Parathyroid adenoma (tissue), 2 donors: ENCODE measurements at regions not wholly inside any gene's neighbourhood (a gene's known extent, or its start where the extent isn't known, plus 50 kb on each side); places are given as distances from the start of the nearest gene placed in this dataset.
A peak's percentile ranks its signal among the peaks of the same experiment; 100 is the strongest.

Experiments
- H2AFZ ChIP-seq: fragments of 300-600 bp; sonication (generic); one replicate; pipeline ENCODE4 v1.7.0; 2017; ENCODE audit warnings: antibody characterized with exemption, mild to moderate bottlenecking
- H3K27ac ChIP-seq: fragments of 300-600 bp; sonication (generic); one replicate; pipeline ENCODE4 v1.7.0; 2017
- H3K27me3 ChIP-seq: fragments of 300-600 bp; sonication (generic); one replicate; pipeline ENCODE4 v1.7.0; 2017; ENCODE audit warnings: low read length; ENCODE audit not compliant: control insufficient read depth, insufficient read depth
- H3K36me3 ChIP-seq: fragments of 300-600 bp; sonication (generic); one replicate; pipeline ENCODE4 v1.7.0; 2017; ENCODE audit warnings: low read length; ENCODE audit not compliant: control insufficient read depth, insufficient read depth
- H3K4me1 ChIP-seq: fragments of 300-600 bp; sonication (generic); one replicate; pipeline ENCODE4 v1.7.0; 2017; ENCODE audit warnings: control low read depth
- H3K4me2 ChIP-seq: fragments of 300-600 bp; sonication (generic); one replicate; pipeline ENCODE4 v1.7.0; 2017; ENCODE audit warnings: low read length
- H3K4me3 ChIP-seq: fragments of 300-600 bp; sonication (generic); one replicate; pipeline ENCODE4 v1.7.0; 2017; ENCODE audit warnings: low read depth, low read length
- H3K79me2 ChIP-seq: fragments of 300-600 bp; sonication (generic); one replicate; pipeline ENCODE4 v1.7.0; 2017; ENCODE audit warnings: control low read depth
- H3K9ac ChIP-seq: fragments of 300-600 bp; sonication (generic); one replicate; pipeline ENCODE4 v1.7.0; 2017; ENCODE audit warnings: mild to moderate bottlenecking
- H3K9me3 ChIP-seq: fragments of 300-600 bp; sonication (generic); one replicate; pipeline ENCODE4 v1.7.0; 2017; ENCODE audit warnings: low read length; ENCODE audit not compliant: control insufficient read depth
- CTCF ChIP-seq: fragments of 300-600 bp; sonication (generic); IDR thresholded peaks from one replicate; pipeline ENCODE4 v1.7.0; 2017; ENCODE audit warnings: antibody characterized with exemption, mild to moderate bottlenecking
- donor health status: primary hyperparathyroidism.

- TF ChIP-seq CTCF = no peak
- H3K4me1 ChIP-seq = peaks cover 8% of the 10 kb centered on the region
- H3K4me2 ChIP-seq = no peak overlapping the region
- no peak overlapping the region for H3K27ac ChIP-seq
- H3K9me3 ChIP-seq = no peaks in the 10 kb centered on the region
- no peaks in the 10 kb centered on the region for H3K79me2 ChIP-seq
- H2AFZ ChIP-seq = no peak overlapping the region
- H3K36me3 ChIP-seq = no peaks in the 10 kb centered on the region
- H3K27me3 ChIP-seq = no peaks in the 10 kb centered on the region
- no peak overlapping the region for H3K9ac ChIP-seq
- no peak overlapping the region for H3K4me3 ChIP-seq
Measured at GRCh38 chr2:111676291-111676822, 207.6 kb downstream of the ANAPC1 start.

GRCh38 chr2:111678161-111678560, 205.8 kb downstream of the ANAPC1 start:
- H3K36me3 ChIP-seq = no peaks in the 10 kb centered on the region
- no peak overlapping the region for H3K9ac ChIP-seq
- H3K4me2 ChIP-seq = peak overlapping the region; percentile 67
- peak overlapping the region; percentile 51 for H2AFZ ChIP-seq
- TF ChIP-seq CTCF = no peak
- H3K27me3 ChIP-seq = no peaks in the 10 kb centered on the region
- no peaks in the 10 kb centered on the region for H3K9me3 ChIP-seq
- H3K79me2 ChIP-seq = no peaks in the 10 kb centered on the region
- no peak overlapping the region for H3K27ac ChIP-seq
- peaks cover 8% of the 10 kb centered on the region for H3K4me1 ChIP-seq
- peak overlapping the region; percentile 31 for H3K4me3 ChIP-seq

GRCh38 chr2:111678651-111679050, 205.3 kb downstream of the ANAPC1 start:
- H3K27me3 ChIP-seq = no peaks in the 10 kb centered on the region
- H3K9ac ChIP-seq = no peak overlapping the region
- no peaks in the 10 kb centered on the region for H3K79me2 ChIP-seq
- H3K9me3 ChIP-seq = no peaks in the 10 kb centered on the region
- peak overlapping the region; percentile 51 for H2AFZ ChIP-seq
- peaks cover 8% of the 10 kb centered on the region for H3K4me1 ChIP-seq
- TF ChIP-seq CTCF = no peak
- no peak overlapping the region for H3K27ac ChIP-seq
- peak overlapping the region; percentile 31 for H3K4me3 ChIP-seq
- no peaks in the 10 kb centered on the region for H3K36me3 ChIP-seq
- H3K4me2 ChIP-seq = peak overlapping the region; percentile 67

- H3K4me3 ChIP-seq = no peak overlapping the region
- H3K4me1 ChIP-seq = peaks cover 8% of the 10 kb centered on the region
- H3K27ac ChIP-seq = no peak overlapping the region
Measured at GRCh38 chr2:111679202-111679601, 204.8 kb downstream of the ANAPC1 start.

More at GRCh38 chr2:111679202-111679601, 204.8 kb downstream of the ANAPC1 start:
- Histone ChIP-seq H3K27me3 (no peaks in the 10 kb centered on the region), H3K9ac (no peak overlapping the region), H3K36me3 (no peaks in the 10 kb centered on the region), H3K9me3 (no peaks in the 10 kb centered on the region), H3K79me2 (no peaks in the 10 kb centered on the region), H3K4me2 (no peak overlapping the region), H2AFZ (peak overlapping the region; percentile 20)
- no peak for TF ChIP-seq CTCF
